ENCODE measurements at regions not wholly inside any gene's neighbourhood (a gene's known extent, or its start where the extent isn't known, plus 50 kb on each side); places are given as distances from the start of the nearest gene placed in this dataset.

- Mint-ChIP-seq H3K27me3 (ENCODE audit: low read depth) (no peaks in the 10 kb centered on the region), H3K4me1 (ENCODE audit: low read depth) (no peaks in the 10 kb centered on the region), H3K27ac (no peak overlapping the region), H3K36me3 (ENCODE audit: low read depth) (no peaks in the 10 kb centered on the region), H3K9me3 (no peaks in the 10 kb centered on the region), H3K4me3 (ENCODE audit: low read depth) (no peak overlapping the region)
- DNase-seq (ENCODE audit: low spot score) = no peak
- intact Hi-C loops (cut with micrococcal nuclease) = no loop called here
These were observed 59.9 kb upstream of the REG3A start for GRCh38 chr2:79219383-79219988.

- H3K9me3 Mint-ChIP-seq = no peaks in the 10 kb centered on the region
- H3K27me3 Mint-ChIP-seq (ENCODE audit: low read depth) = no peaks in the 10 kb centered on the region
- H3K27ac Mint-ChIP-seq = no peak overlapping the region
- no peaks in the 10 kb centered on the region for H3K36me3 Mint-ChIP-seq (ENCODE audit: low read depth)
- H3K4me1 Mint-ChIP-seq (ENCODE audit: low read depth) = no peaks in the 10 kb centered on the region
- DNase-seq (ENCODE audit: low spot score) = no peak
- intact Hi-C loops (cut with micrococcal nuclease) = no loop called here
- H3K4me3 Mint-ChIP-seq (ENCODE audit: low read depth) = no peak overlapping the region
These were observed 50.8 kb upstream of the REG3A start for GRCh38 chr2:79210274-79210917.
